B cell (primary cell): ENCODE measurements at regions not wholly inside any gene's neighbourhood (a gene's known extent, or its start where the extent isn't known, plus 50 kb on each side); places are given as distances from the start of the nearest gene placed in this dataset.

ENCODE experiments used
- ATAC-seq: fragments of 200-7000 bp; cut with Tn5 transposase; one replicate; pipeline ENCODE4 v1.10.0; 2021; ENCODE audit warnings: low read depth, mild to moderate bottlenecking, moderate number of reproducible peaks, moderate library complexity
- CTCF ChIA-PET: fragments of 350-600 bp; sonication (Branson Sonifier 250); formaldehyde crosslinking; loops from one replicate; lab custom pipeline; 2021; ENCODE audit warnings: antibody characterized with exemption, inconsistent platforms; lab: Charles Lee
- POLR2A ChIA-PET: fragments of 350-600 bp; sonication (Branson Sonifier 250); formaldehyde crosslinking; loops from one replicate; lab custom pipeline; 2021; ENCODE audit warnings: antibody characterized with exemption; lab: Charles Lee
- DNase-seq: peaks from one replicate; pipeline ENCODE4 v3.0.0; 2013
- H2AFZ ChIP-seq: 2 replicates; pipeline ENCODE4 v1.6.1; 2012; ENCODE audit warnings: mild to moderate bottlenecking, low read depth, low read length; ENCODE audit not compliant: insufficient read depth, poor library complexity, severe bottlenecking
- H3K27ac ChIP-seq, 2 donors: 1 replicate in 1 of 2; 2 replicates in 1 of 2; pipeline ENCODE4 v1.5.1; 2012 to 2013; ENCODE audit warnings: low read length in 2 of 2, mild to moderate bottlenecking in 2 of 2, moderate library complexity in 1 of 2
- H3K27me3 ChIP-seq, 4 experiments: fragments of 200-600 bp in 1 of 4; sonication (generic) in 1 of 4; replicated peaks in 1 of 4; 1 replicate in 2 of 4; 2 replicates in 2 of 4; pipeline versions ENCODE4 v1.6.1 to v1.7.0; 2013 to 2016; ENCODE audit warnings: low read length in 3 of 4, mild to moderate bottlenecking in 2 of 4, mixed read lengths in 1 of 4, moderate library complexity in 1 of 4; ENCODE audit not compliant: insufficient read depth in 4 of 4, control insufficient read depth in 3 of 4; ENCODE audit errors: control extremely low read depth in 1 of 4
- H3K36me3 ChIP-seq, 2 experiments: replicated peaks in 1 of 2; 1 replicate in 1 of 2; 2 replicates in 1 of 2; pipeline versions ENCODE4 v1.6.1 to v1.7.1; 2013; ENCODE audit warnings: low read length in 1 of 2; ENCODE audit not compliant: insufficient read depth in 2 of 2, control insufficient read depth in 1 of 2; ENCODE audit errors: control extremely low read depth in 1 of 2, extremely low read depth in 1 of 2
- H3K4me1 ChIP-seq, 2 donors: fragments of 200-600 bp in 1 of 2; sonication (generic) in 1 of 2; 1 replicate in 1 of 2; 2 replicates in 1 of 2; pipeline versions ENCODE4 v1.5.1 to v1.6.1; 2013 to 2017; ENCODE audit warnings: low read length in 2 of 2; ENCODE audit not compliant: control insufficient read depth in 2 of 2, insufficient read depth in 2 of 2
- H3K4me2 ChIP-seq: replicated peaks from 2 replicates; pipeline ENCODE3; 2012; ENCODE audit warnings: mild to moderate bottlenecking, low read depth, low read length; ENCODE audit not compliant: poor library complexity, severe bottlenecking
- H3K4me3 ChIP-seq, 5 experiments: fragments of 200-600 bp in 1 of 5; sonication (generic) in 1 of 5; 1 replicate in 3 of 5; 2 replicates in 2 of 5; pipeline versions ENCODE4 v1.5.1 to v1.7.0; 2011 to 2016; ENCODE audit warnings: low read length in 4 of 5, mild to moderate bottlenecking in 4 of 5, low read depth in 2 of 5, control low read depth in 1 of 5, moderate library complexity in 1 of 5; ENCODE audit not compliant: insufficient read depth in 1 of 5; ENCODE audit errors: control extremely low read depth in 1 of 5, extremely low read depth in 1 of 5
- H3K79me2 ChIP-seq: fragments of 200-600 bp; sonication (generic); one replicate; pipeline ENCODE4 v1.6.0; 2016; ENCODE audit warnings: low read length; ENCODE audit not compliant: control insufficient read depth, insufficient read depth
- H3K9ac ChIP-seq: fragments of 200-600 bp; sonication (generic); 2 replicates; pipeline ENCODE4 v1.6.1; 2017; ENCODE audit warnings: mild to moderate bottlenecking, low read length, moderate library complexity
- H3K9me3 ChIP-seq, 3 donors: one replicate each; pipeline versions ENCODE4 v1.6.1 to v1.7.1; 2013; ENCODE audit warnings: low read length in 2 of 3; ENCODE audit not compliant: control insufficient read depth in 2 of 3, insufficient read depth in 1 of 3; ENCODE audit errors: control extremely low read depth in 1 of 3
- H4K20me1 ChIP-seq: 2 replicates; pipeline ENCODE4 v1.6.0; 2012; ENCODE audit warnings: mild to moderate bottlenecking, low read length; ENCODE audit not compliant: insufficient read depth, control insufficient read depth, poor library complexity, severe bottlenecking
- H3K27ac Mint-ChIP-seq: one replicate; pipeline ENCODE4 v1.8.0; 2021; ENCODE audit warnings: mixed read lengths
- H3K27me3 Mint-ChIP-seq: one replicate; pipeline ENCODE4 v1.8.0; 2021; ENCODE audit warnings: mixed read lengths
- H3K4me1 Mint-ChIP-seq: one replicate; pipeline ENCODE4 v1.8.0; 2021; ENCODE audit warnings: mixed read lengths
- H3K4me3 Mint-ChIP-seq: one replicate; pipeline ENCODE4 v1.8.0; 2021; ENCODE audit warnings: mixed read lengths
- H3K9me3 Mint-ChIP-seq: one replicate; pipeline ENCODE4 v1.8.0; 2022; ENCODE audit warnings: mixed read lengths; ENCODE audit not compliant: insufficient read depth
- CTCF ChIP-seq: fragments of 200-600 bp; IDR thresholded peaks from one replicate; pipeline ENCODE4 v1.8.0; 2022; ENCODE audit warnings: antibody characterized with exemption, mild to moderate bottlenecking
- EZH2 ChIP-seq: IDR thresholded peaks from 2 replicates; pipeline ENCODE4 v1.6.1; 2012; ENCODE audit warnings: borderline replicate concordance, low read depth, mild to moderate bottlenecking, moderate library complexity, low read length; ENCODE audit not compliant: insufficient read depth, poor library complexity, severe bottlenecking
- WGBS: methylation state at CpG from one replicate; pipeline ENCODE4 v1.1.5; 2013; ENCODE audit warnings: missing lambda C conversion rate; ENCODE audit not compliant: insufficient coverage; 5-methylcytosine and 5-hydroxymethylcytosine counted together
- intact Hi-C: fragments of 100-400 bp; cut with micrococcal nuclease; formaldehyde crosslinking; loops from one replicate; pipeline ENCODE4 v1.10.0; 2022

GRCh38 chr5:2011481-2012411, 129.0 kb upstream of the IRX4 start:
- Histone ChIP-seq H3K4me1 (no peaks in the 10 kb centered on the region), H3K27me3 (no peaks in the 10 kb centered on the region), H4K20me1 (no peaks in the 10 kb centered on the region), H3K27ac (no peak overlapping the region), H3K4me2 (no peak overlapping the region), H3K36me3 (no peaks in the 10 kb centered on the region), H2AFZ (no peak overlapping the region), H3K4me3 (no peak overlapping the region), H3K9me3 (peaks cover 0 to 7% (median 0%) of the 10 kb centered on the region in 3 donors), H3K9ac (no peak overlapping the region), H3K79me2 (no peaks in the 10 kb centered on the region)
- intact Hi-C loops, result no loop called here
- H3K27ac Mint-ChIP-seq, result no peak overlapping the region
- H3K27me3 Mint-ChIP-seq, result no peaks in the 10 kb centered on the region
- POLR2A ChIA-PET, result no interaction called here
- no peak overlapping the region for H3K4me3 Mint-ChIP-seq
- CTCF ChIA-PET, result no interaction called here
- DNase-seq, result no peak
- no peak for ATAC-seq
- 78% methylated on average over 16 of the region's 18 CpGs for WGBS
- H3K4me1 Mint-ChIP-seq, result no peaks in the 10 kb centered on the region
- no peaks in the 10 kb centered on the region for H3K9me3 Mint-ChIP-seq
- no peak for TF ChIP-seq EZH2
- TF ChIP-seq CTCF, result no peak

GRCh38 chr5:2010940-2011339, 128.2 kb upstream of the IRX4 start:
- no peak overlapping the region for H3K4me2 ChIP-seq
- peaks cover 0 to 7% (median 0%) of the 10 kb centered on the region in 3 donors for H3K9me3 ChIP-seq
- H3K27me3 Mint-ChIP-seq, result no peaks in the 10 kb centered on the region
- no peak overlapping the region for H3K4me3 Mint-ChIP-seq
- no peaks in the 10 kb centered on the region for H3K27me3 ChIP-seq
- DNase-seq, result no peak
- no peak for ATAC-seq
- no peak overlapping the region for H3K27ac Mint-ChIP-seq
- TF ChIP-seq EZH2, result no peak
- intact Hi-C loops, result no loop called here
- 68% methylated on average over 3 of the region's 3 CpGs for WGBS
- CTCF ChIA-PET, result no interaction called here
- H3K79me2 ChIP-seq, result no peaks in the 10 kb centered on the region
- H3K27ac ChIP-seq, result no peak overlapping the region
- no peaks in the 10 kb centered on the region for H4K20me1 ChIP-seq
- H3K36me3 ChIP-seq, result no peaks in the 10 kb centered on the region
- H3K9ac ChIP-seq, result no peak overlapping the region
- H3K9me3 Mint-ChIP-seq, result no peaks in the 10 kb centered on the region
- H2AFZ ChIP-seq, result no peak overlapping the region
- no peak overlapping the region for H3K4me3 ChIP-seq
- POLR2A ChIA-PET, result no interaction called here
- no peaks in the 10 kb centered on the region for H3K4me1 ChIP-seq
- no peaks in the 10 kb centered on the region for H3K4me1 Mint-ChIP-seq
